ENCODE measurements at regions not wholly inside any gene's neighbourhood (a gene's known extent, or its start where the extent isn't known, plus 50 kb on each side); places are given as distances from the start of the nearest gene placed in this dataset.

- Mint-ChIP-seq H3K4me3 (no peak overlapping the region), H3K27ac (ENCODE audit: unreplicated experiment) (no peak overlapping the region), H3K27me3 (ENCODE audit: low read depth) (no peaks in the 10 kb centered on the region), H3K4me1 (peaks cover 6% of the 10 kb centered on the region), H3K9me3 (no peaks in the 10 kb centered on the region), H3K36me3 (ENCODE audit: low read depth) (no peaks in the 10 kb centered on the region)
- DNase-seq (ENCODE audit: low read depth, low spot score), result no peak
- no peak for TF ChIP-seq CTCF (conservative IDR thresholded peaks at IDR 0.05)
Observed at GRCh38 chr11:86161336-86161735, 83.2 kb upstream of the EED start.

- Mint-ChIP-seq H3K4me1 (peaks cover 6% of the 10 kb centered on the region), H3K9me3 (no peaks in the 10 kb centered on the region), H3K36me3 (ENCODE audit: low read depth) (no peaks in the 10 kb centered on the region), H3K27ac (ENCODE audit: unreplicated experiment) (no peak overlapping the region), H3K4me3 (no peak overlapping the region), H3K27me3 (ENCODE audit: low read depth) (no peaks in the 10 kb centered on the region)
- no peak for TF ChIP-seq CTCF (conservative IDR thresholded peaks at IDR 0.05)
- DNase-seq (ENCODE audit: low read depth, low spot score), result no peak
Observed at GRCh38 chr11:86160541-86161149, 83.9 kb upstream of the EED start.

GRCh38 chr11:86159581-86159891 is 85.0 kb upstream of the EED start:
- H3K9me3 Mint-ChIP-seq, result no peaks in the 10 kb centered on the region
- H3K4me1 Mint-ChIP-seq, result peaks cover 6% of the 10 kb centered on the region
- H3K27me3 Mint-ChIP-seq (ENCODE audit: low read depth), result no peaks in the 10 kb centered on the region
- H3K27ac Mint-ChIP-seq (ENCODE audit: unreplicated experiment), result no peak overlapping the region
- H3K4me3 Mint-ChIP-seq, result no peak overlapping the region
- DNase-seq (ENCODE audit: low read depth, low spot score), result no peak
- no peak for TF ChIP-seq CTCF (conservative IDR thresholded peaks at IDR 0.05)
- no peaks in the 10 kb centered on the region for H3K36me3 Mint-ChIP-seq (ENCODE audit: low read depth)

GRCh38 chr11:86158704-86159580 is 85.6 kb upstream of the EED start:
- Mint-ChIP-seq H3K36me3 (ENCODE audit: low read depth) (no peaks in the 10 kb centered on the region), H3K4me3 (no peak overlapping the region), H3K4me1 (peaks cover 6% of the 10 kb centered on the region), H3K9me3 (no peaks in the 10 kb centered on the region), H3K27me3 (ENCODE audit: low read depth) (no peaks in the 10 kb centered on the region), H3K27ac (ENCODE audit: unreplicated experiment) (no peak overlapping the region)
- DNase-seq (ENCODE audit: low read depth, low spot score), result no peak
- TF ChIP-seq CTCF (conservative IDR thresholded peaks at IDR 0.05), result no peak

GRCh38 chr11:86157797-86158378 is 86.7 kb upstream of the EED start:
- Mint-ChIP-seq H3K4me1 (peaks cover 6% of the 10 kb centered on the region), H3K9me3 (no peaks in the 10 kb centered on the region), H3K27me3 (ENCODE audit: low read depth) (no peaks in the 10 kb centered on the region), H3K4me3 (no peak overlapping the region), H3K36me3 (ENCODE audit: low read depth) (no peaks in the 10 kb centered on the region), H3K27ac (ENCODE audit: unreplicated experiment) (no peak overlapping the region)
- no peak for DNase-seq (ENCODE audit: low read depth, low spot score)
- TF ChIP-seq CTCF (conservative IDR thresholded peaks at IDR 0.05), result no peak
